Naive B cell (primary cell): ENCODE measurements at regions not wholly inside any gene's neighbourhood (a gene's known extent, or its start where the extent isn't known, plus 50 kb on each side); places are given as distances from the start of the nearest gene placed in this dataset.

Experiments used
- ATAC-seq, 2 donors: fragments of 150-1000 bp; cut with Tn5 transposase; 2 replicates each; pipeline ENCODE4 v1.10.0; 2021; ENCODE audit warnings: low read depth in 2 of 2, mild to moderate bottlenecking in 2 of 2, moderate library complexity in 2 of 2
- DNase-seq: peaks from one replicate; pipeline ENCODE4 v3.0.0; 2022
- H3K27ac Mint-ChIP-seq, 6 donors: one replicate each; pipeline ENCODE4 v1.8.0; 2020 to 2022; ENCODE audit warnings: mild to moderate bottlenecking in 6 of 6, mixed read lengths in 6 of 6, moderate library complexity in 5 of 6, inconsistent platforms in 2 of 6
- H3K27me3 Mint-ChIP-seq, 3 donors: one replicate each; pipeline ENCODE4 v1.8.0; 2021 to 2022; ENCODE audit warnings: mixed read lengths in 3 of 3, mild to moderate bottlenecking in 1 of 3
- H3K36me3 Mint-ChIP-seq, 2 donors: one replicate each; pipeline ENCODE4 v1.8.0; 2020 to 2022; ENCODE audit warnings: mixed read lengths in 2 of 2, inconsistent platforms in 1 of 2, mild to moderate bottlenecking in 1 of 2
- H3K4me1 Mint-ChIP-seq, 3 donors: one replicate each; pipeline ENCODE4 v1.8.0; 2020 to 2022; ENCODE audit warnings: mixed read lengths in 3 of 3, inconsistent platforms in 1 of 3, mild to moderate bottlenecking in 1 of 3, moderate library complexity in 1 of 3
- H3K4me3 Mint-ChIP-seq, 8 donors: one replicate each; pipeline ENCODE4 v1.8.0; 2020 to 2022; ENCODE audit warnings: mild to moderate bottlenecking in 8 of 8, mixed read lengths in 8 of 8, moderate library complexity in 8 of 8, inconsistent platforms in 2 of 8
- H3K9me3 Mint-ChIP-seq, 7 donors: one replicate each; pipeline ENCODE4 v1.8.0; 2020 to 2022; ENCODE audit warnings: mixed read lengths in 7 of 7, mild to moderate bottlenecking in 5 of 7, inconsistent platforms in 2 of 7, moderate library complexity in 1 of 7

- no peak overlapping the region for H3K27ac Mint-ChIP-seq
- H3K36me3 Mint-ChIP-seq = no peaks in the 10 kb centered on the region
- ATAC-seq (no peak), DNase-seq (no peak)
- H3K27me3 Mint-ChIP-seq = no peaks in the 10 kb centered on the region
- no peak overlapping the region for H3K4me3 Mint-ChIP-seq
- peaks cover 0 to 12% (median 0%) of the 10 kb centered on the region in 7 donors for H3K9me3 Mint-ChIP-seq
- no peaks in the 10 kb centered on the region for H3K4me1 Mint-ChIP-seq
Measured at GRCh38 chr18:68234676-68235075, 480.2 kb downstream of the TMX3 start.

GRCh38 chr18:68234131-68234530 lies 480.8 kb downstream of the TMX3 start:
- Mint-ChIP-seq H3K27me3 (no peaks in the 10 kb centered on the region), H3K36me3 (no peaks in the 10 kb centered on the region), H3K9me3 (peaks cover 0 to 12% (median 2%) of the 10 kb centered on the region in 7 donors), H3K4me1 (no peaks in the 10 kb centered on the region), H3K27ac (no peak overlapping the region), H3K4me3 (no peak overlapping the region)
- ATAC-seq (no peak), DNase-seq (no peak)

- no peaks in the 10 kb centered on the region for H3K36me3 Mint-ChIP-seq
- no peak overlapping the region for H3K27ac Mint-ChIP-seq
- no peak overlapping the region for H3K4me3 Mint-ChIP-seq
- no peaks in the 10 kb centered on the region for H3K4me1 Mint-ChIP-seq
- peaks cover 0 to 6% (median 2%) of the 10 kb centered on the region in 7 donors for H3K9me3 Mint-ChIP-seq
- ATAC-seq = no peak
- H3K27me3 Mint-ChIP-seq = no peaks in the 10 kb centered on the region
- no peak for DNase-seq
Measured at GRCh38 chr18:68233018-68233417, 481.9 kb downstream of the TMX3 start.

GRCh38 chr18:68229351-68229750 lies 485.6 kb downstream of the TMX3 start:
- Mint-ChIP-seq H3K4me3 (no peak overlapping the region), H3K4me1 (no peaks in the 10 kb centered on the region), H3K36me3 (no peaks in the 10 kb centered on the region), H3K9me3 (peaks cover 0 to 2% (median 0%) of the 10 kb centered on the region in 7 donors), H3K27ac (no peak overlapping the region), H3K27me3 (no peaks in the 10 kb centered on the region)
- ATAC-seq (no peak), DNase-seq (no peak)

- H3K27me3 Mint-ChIP-seq = no peaks in the 10 kb centered on the region
- ATAC-seq = no peak
- DNase-seq = no peak
- no peaks in the 10 kb centered on the region for H3K36me3 Mint-ChIP-seq
- H3K4me1 Mint-ChIP-seq = no peaks in the 10 kb centered on the region
- no peaks in the 10 kb centered on the region for H3K9me3 Mint-ChIP-seq
- no peak overlapping the region for H3K27ac Mint-ChIP-seq
- H3K4me3 Mint-ChIP-seq = no peak overlapping the region
Measured at GRCh38 chr18:68221111-68221724, 493.7 kb downstream of the TMX3 start.

- Mint-ChIP-seq H3K4me3 (no peak overlapping the region), H3K27me3 (no peaks in the 10 kb centered on the region), H3K27ac (no peak overlapping the region), H3K9me3 (no peaks in the 10 kb centered on the region), H3K4me1 (no peaks in the 10 kb centered on the region), H3K36me3 (no peaks in the 10 kb centered on the region)
- no peak for ATAC-seq
- no peak for DNase-seq
Measured at GRCh38 chr18:68220458-68220857, 494.4 kb downstream of the TMX3 start.

GRCh38 chr18:68219872-68220271 lies 495.0 kb downstream of the TMX3 start:
- no peak overlapping the region for H3K4me3 Mint-ChIP-seq
- H3K4me1 Mint-ChIP-seq = no peaks in the 10 kb centered on the region
- no peak for ATAC-seq
- no peaks in the 10 kb centered on the region for H3K36me3 Mint-ChIP-seq
- no peaks in the 10 kb centered on the region for H3K27me3 Mint-ChIP-seq
- no peak for DNase-seq
- H3K9me3 Mint-ChIP-seq = no peaks in the 10 kb centered on the region
- H3K27ac Mint-ChIP-seq = no peak overlapping the region

- H3K36me3 Mint-ChIP-seq = no peaks in the 10 kb centered on the region
- no peaks in the 10 kb centered on the region for H3K27me3 Mint-ChIP-seq
- no peak for DNase-seq
- H3K4me1 Mint-ChIP-seq = no peaks in the 10 kb centered on the region
- H3K4me3 Mint-ChIP-seq = no peak overlapping the region
- no peak for ATAC-seq
- no peaks in the 10 kb centered on the region for H3K9me3 Mint-ChIP-seq
- no peak overlapping the region for H3K27ac Mint-ChIP-seq
Measured at GRCh38 chr18:68219274-68219673, 495.6 kb downstream of the TMX3 start.

- Mint-ChIP-seq H3K27me3 (no peaks in the 10 kb centered on the region), H3K27ac (no peak overlapping the region), H3K4me1 (no peaks in the 10 kb centered on the region), H3K4me3 (no peak overlapping the region), H3K36me3 (no peaks in the 10 kb centered on the region), H3K9me3 (no peaks in the 10 kb centered on the region)
- ATAC-seq (no peak), DNase-seq (no peak)
Measured at GRCh38 chr18:68215931-68216330, 499.0 kb downstream of the TMX3 start.

- Mint-ChIP-seq H3K36me3 (no peaks in the 10 kb centered on the region), H3K27ac (no peak overlapping the region), H3K9me3 (no peaks in the 10 kb centered on the region), H3K27me3 (no peaks in the 10 kb centered on the region), H3K4me1 (no peaks in the 10 kb centered on the region), H3K4me3 (no peak overlapping the region)
- ATAC-seq (no peak), DNase-seq (no peak)
Measured at GRCh38 chr18:68186039-68186438, 528.9 kb downstream of the TMX3 start.

- H3K27ac Mint-ChIP-seq = no peak overlapping the region
- no peak for ATAC-seq
Measured at GRCh38 chr18:68181956-68182355, 533.0 kb downstream of the TMX3 start.

GRCh38 chr18:68179811-68180210 lies 535.1 kb downstream of the TMX3 start:
- Mint-ChIP-seq H3K4me1 (no peaks in the 10 kb centered on the region), H3K27ac (no peak overlapping the region), H3K9me3 (peaks cover 0 to 3% (median 0%) of the 10 kb centered on the region in 7 donors), H3K27me3 (no peaks in the 10 kb centered on the region), H3K4me3 (no peak overlapping the region), H3K36me3 (no peaks in the 10 kb centered on the region)
- DNase-seq (no peak), ATAC-seq (no peak)

More at GRCh38 chr18:68181956-68182355, 533.0 kb downstream of the TMX3 start:
- Mint-ChIP-seq H3K36me3 (no peaks in the 10 kb centered on the region), H3K4me3 (no peak overlapping the region), H3K9me3 (peaks cover 0 to 3% (median 0%) of the 10 kb centered on the region in 7 donors), H3K4me1 (no peaks in the 10 kb centered on the region), H3K27me3 (no peaks in the 10 kb centered on the region)
- DNase-seq = no peak

GRCh38 chr18:68178921-68179320 lies 536.0 kb downstream of the TMX3 start:
- H3K36me3 Mint-ChIP-seq = no peaks in the 10 kb centered on the region

GRCh38 chr18:68177807-68178702 lies 536.9 kb downstream of the TMX3 start:
- H3K27ac Mint-ChIP-seq = no peak overlapping the region
- ATAC-seq = no peak

More at GRCh38 chr18:68178921-68179320, 536.0 kb downstream of the TMX3 start:
- Mint-ChIP-seq H3K4me1 (no peaks in the 10 kb centered on the region), H3K4me3 (no peak overlapping the region), H3K9me3 (peaks cover 0 to 3% (median 0%) of the 10 kb centered on the region in 7 donors), H3K27me3 (no peaks in the 10 kb centered on the region), H3K27ac (no peak overlapping the region)
- ATAC-seq (no peak), DNase-seq (no peak)

More at GRCh38 chr18:68177807-68178702, 536.9 kb downstream of the TMX3 start:
- Mint-ChIP-seq H3K4me3 (no peak overlapping the region), H3K9me3 (peaks cover 0 to 3% (median 0%) of the 10 kb centered on the region in 7 donors), H3K4me1 (no peaks in the 10 kb centered on the region), H3K27me3 (no peaks in the 10 kb centered on the region), H3K36me3 (no peaks in the 10 kb centered on the region)
- DNase-seq = no peak
